ENCODE measurements at regions not wholly inside any gene's neighbourhood (a gene's known extent, or its start where the extent isn't known, plus 50 kb on each side); places are given as distances from the start of the nearest gene placed in this dataset.

GRCh38 chr12:31228811-31229792, 96.8 kb downstream of the SINHCAF start:
- Histone ChIP-seq H3K27me3 (ENCODE audit: control insufficient read depth, insufficient read depth, low read length) (peaks cover 4% of the 10 kb centered on the region; the same call in 1 of the 2 replicates), H3K9me3 (ENCODE audit: control insufficient read depth, insufficient read depth, low read depth, low read length) (no peaks in the 10 kb centered on the region), H3K27ac (ENCODE audit: low read length) (no peak overlapping the region), H3K36me3 (ENCODE audit: control insufficient read depth, insufficient read depth, low read length) (no peaks in the 10 kb centered on the region), H3K4me1 (ENCODE audit: control insufficient read depth, insufficient read depth, low read length) (no peaks in the 10 kb centered on the region), H3K4me3 (ENCODE audit: low read depth in 2 of 2, low read length in 2 of 2) (no peak overlapping the region)
- intact Hi-C loops (cut with micrococcal nuclease; ENCODE audit: unreplicated experiment) (no loop called here), in situ Hi-C loops (cut with HindIII; ENCODE audit: low pct_unique_long_range_greater_than_20kb, low sequenced_read_pairs) (no loop called here)
- ChIA-PET POLR2A (no interaction called here), CTCF (no interaction called here)
- BruUV-seq (replicated peaks): no TSS peak
- ATAC-seq (no peak), DNase-seq (ENCODE audit: low read depth, low spot score) (no peak)
- TF ChIP-seq SIN3A (IDR thresholded peaks at IDR 0.05; ENCODE audit: borderline replicate concordance, insufficient read depth, low read depth, low read length): no peak
- TF ChIP-seq, protein P1, sequence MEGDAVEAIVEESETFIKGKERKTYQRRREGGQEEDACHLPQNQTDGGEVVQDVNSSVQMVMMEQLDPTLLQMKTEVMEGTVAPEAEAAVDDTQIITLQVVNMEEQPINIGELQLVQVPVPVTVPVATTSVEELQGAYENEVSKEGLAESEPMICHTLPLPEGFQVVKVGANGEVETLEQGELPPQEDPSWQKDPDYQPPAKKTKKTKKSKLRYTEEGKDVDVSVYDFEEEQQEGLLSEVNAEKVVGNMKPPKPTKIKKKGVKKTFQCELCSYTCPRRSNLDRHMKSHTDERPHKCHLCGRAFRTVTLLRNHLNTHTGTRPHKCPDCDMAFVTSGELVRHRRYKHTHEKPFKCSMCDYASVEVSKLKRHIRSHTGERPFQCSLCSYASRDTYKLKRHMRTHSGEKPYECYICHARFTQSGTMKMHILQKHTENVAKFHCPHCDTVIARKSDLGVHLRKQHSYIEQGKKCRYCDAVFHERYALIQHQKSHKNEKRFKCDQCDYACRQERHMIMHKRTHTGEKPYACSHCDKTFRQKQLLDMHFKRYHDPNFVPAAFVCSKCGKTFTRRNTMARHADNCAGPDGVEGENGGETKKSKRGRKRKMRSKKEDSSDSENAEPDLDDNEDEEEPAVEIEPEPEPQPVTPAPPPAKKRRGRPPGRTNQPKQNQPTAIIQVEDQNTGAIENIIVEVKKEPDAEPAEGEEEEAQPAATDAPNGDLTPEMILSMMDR (IDR thresholded peaks at IDR 0.05): no peak
- no peak for TF ChIP-seq POLR2AphosphoS5 (IDR thresholded peaks at IDR 0.05; ENCODE audit: low read depth, low read length)
- TF ChIP-seq TCF7L2 (IDR thresholded peaks at IDR 0.05; ENCODE audit: low read depth, low read length): no peak
- no peak for TF ChIP-seq REST (IDR thresholded peaks at IDR 0.05; ENCODE audit: insufficient read depth in 1 of 2, low read depth in 2 of 2, low read length in 1 of 2)

- H3K4me3 ChIP-seq (ENCODE audit: low read depth in 2 of 2, low read length in 2 of 2): no peak overlapping the region
- DNase-seq (ENCODE audit: low read depth, low spot score) (no peak), ATAC-seq (no peak)
- POLR2A ChIA-PET: no interaction called here
- in situ Hi-C loops (cut with HindIII; ENCODE audit: low pct_unique_long_range_greater_than_20kb, low sequenced_read_pairs) (no loop called here), intact Hi-C loops (cut with micrococcal nuclease; ENCODE audit: unreplicated experiment) (no loop called here)
- peaks cover 9% of the 10 kb centered on the region; the same call in 1 of the 2 replicates for H3K27me3 ChIP-seq (ENCODE audit: control insufficient read depth, insufficient read depth, low read length)
- no peak overlapping the region for H3K27ac ChIP-seq (ENCODE audit: low read length)
- H3K4me1 ChIP-seq (ENCODE audit: control insufficient read depth, insufficient read depth, low read length): no peaks in the 10 kb centered on the region
- CTCF ChIA-PET: no interaction called here
- no peak for TF ChIP-seq POLR2AphosphoS5 (IDR thresholded peaks at IDR 0.05; ENCODE audit: low read depth, low read length)
- TF ChIP-seq TCF7L2 (IDR thresholded peaks at IDR 0.05; ENCODE audit: low read depth, low read length): no peak
- TF ChIP-seq REST (IDR thresholded peaks at IDR 0.05; ENCODE audit: insufficient read depth in 1 of 2, low read depth in 2 of 2, low read length in 1 of 2): no peak
- TF ChIP-seq, protein P1 (IDR thresholded peaks at IDR 0.05): no peak
- TF ChIP-seq SIN3A (IDR thresholded peaks at IDR 0.05; ENCODE audit: borderline replicate concordance, insufficient read depth, low read depth, low read length): no peak
- no peaks in the 10 kb centered on the region for H3K36me3 ChIP-seq (ENCODE audit: control insufficient read depth, insufficient read depth, low read length)
- H3K9me3 ChIP-seq (ENCODE audit: control insufficient read depth, insufficient read depth, low read depth, low read length): no peaks in the 10 kb centered on the region
- no TSS peak for BruUV-seq (replicated peaks)
Measured at GRCh38 chr12:31230004-31230403, 95.9 kb downstream of the SINHCAF start.
